TTC549 (cell line): ENCODE measurements at regions not wholly inside any gene's neighbourhood (a gene's known extent, or its start where the extent isn't known, plus 50 kb on each side); places are given as distances from the start of the nearest gene placed in this dataset.
"Not testable (repeated sequence)": the region's sequence is repeated elsewhere in the genome, so short reads cannot be mapped to it uniquely, and the experiment has no call there.

Experiments
- FAIRE-seq: peaks from 2 replicates; lab custom pipeline; 2012; peaks lifted over from hg19 to GRCh38; lab: Jason Lieb, UNC

DNA sequence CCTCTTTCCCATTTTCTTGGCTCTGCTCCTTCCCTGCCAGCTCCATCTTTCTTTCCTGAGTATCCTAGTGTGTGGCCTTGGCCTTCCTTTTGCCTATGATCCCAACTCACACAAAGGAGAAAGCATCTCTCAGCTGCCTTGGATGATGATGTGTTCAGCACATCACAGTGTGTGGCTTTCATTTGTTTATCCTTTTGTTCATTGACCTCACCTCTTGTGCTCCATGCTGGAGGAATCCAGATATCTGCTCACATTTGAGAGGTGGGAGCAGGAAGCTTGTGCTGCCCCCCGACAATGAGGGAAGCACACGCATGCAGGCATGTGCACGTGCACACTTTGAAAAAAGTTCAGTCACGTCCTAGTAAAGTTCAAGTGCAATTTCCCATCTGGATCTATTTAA is 131.0 kb downstream of the SMIM20 start:
- FAIRE-seq = no peak

DNA sequence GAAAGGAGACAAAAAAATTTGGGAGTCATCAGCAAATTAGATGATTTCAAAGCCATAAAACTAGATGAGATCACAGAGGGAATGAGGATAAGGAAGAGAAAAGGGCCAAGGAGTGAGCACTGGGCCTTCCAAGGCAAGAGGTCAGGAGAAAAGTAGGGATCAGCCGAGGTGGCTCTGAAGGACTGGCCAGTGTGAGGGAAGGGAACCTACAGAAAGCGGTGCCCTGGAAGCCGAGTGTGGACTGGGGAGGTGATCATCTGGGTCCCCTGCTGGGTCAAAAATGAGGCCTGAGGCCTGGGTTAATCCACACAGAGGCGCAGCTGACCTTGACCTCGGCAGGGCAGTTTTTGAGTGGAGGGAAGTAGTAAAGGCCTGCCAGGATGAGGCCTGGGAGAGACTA is 133.8 kb downstream of the SMIM20 start:
- no peak for FAIRE-seq

DNA sequence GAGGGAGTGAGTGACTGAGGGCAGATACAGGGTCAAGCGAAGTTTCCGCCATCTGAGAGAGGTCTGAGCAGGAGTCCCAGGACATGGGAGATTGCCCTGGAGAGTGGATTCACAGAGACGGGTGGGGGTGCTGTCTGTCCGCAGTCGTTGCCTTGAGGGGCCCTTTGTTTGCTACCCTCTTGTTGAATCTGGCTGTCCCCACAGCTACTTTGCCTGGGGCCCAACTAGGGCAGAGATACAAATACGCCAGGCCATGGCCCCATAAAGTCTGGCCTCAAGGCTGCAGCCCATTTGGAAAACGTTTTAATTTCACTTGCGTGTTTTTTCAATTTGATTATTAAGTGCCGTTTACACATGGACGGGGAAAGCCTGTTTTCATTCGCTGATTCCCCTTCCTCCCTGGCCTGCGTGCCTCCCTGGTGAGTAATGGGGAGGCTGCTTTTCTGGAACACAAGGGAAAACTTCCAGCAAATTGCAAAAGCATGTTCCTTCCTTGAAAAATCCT is 134.4 kb downstream of the SMIM20 start:
- no peak for FAIRE-seq

DNA sequence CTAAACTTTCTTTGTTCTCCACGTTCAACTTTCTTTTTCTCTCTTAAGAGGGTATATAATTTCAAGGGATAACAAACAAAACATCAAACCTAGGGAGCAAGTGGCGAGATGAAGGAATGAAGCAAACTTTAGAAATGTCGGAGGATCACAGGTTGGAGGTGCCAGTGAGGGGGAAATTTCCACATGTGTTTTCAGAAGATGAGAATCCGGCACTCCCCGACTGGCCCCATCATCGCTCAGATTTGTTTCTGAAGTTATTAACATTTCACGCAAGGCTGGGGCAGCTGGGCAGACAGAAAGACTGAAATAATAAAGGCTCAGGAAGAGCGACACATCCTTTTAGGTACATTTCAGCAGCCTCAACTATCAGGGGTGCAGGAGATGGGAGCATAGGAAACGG is 134.9 kb downstream of the SMIM20 start:
- FAIRE-seq = no peak

DNA sequence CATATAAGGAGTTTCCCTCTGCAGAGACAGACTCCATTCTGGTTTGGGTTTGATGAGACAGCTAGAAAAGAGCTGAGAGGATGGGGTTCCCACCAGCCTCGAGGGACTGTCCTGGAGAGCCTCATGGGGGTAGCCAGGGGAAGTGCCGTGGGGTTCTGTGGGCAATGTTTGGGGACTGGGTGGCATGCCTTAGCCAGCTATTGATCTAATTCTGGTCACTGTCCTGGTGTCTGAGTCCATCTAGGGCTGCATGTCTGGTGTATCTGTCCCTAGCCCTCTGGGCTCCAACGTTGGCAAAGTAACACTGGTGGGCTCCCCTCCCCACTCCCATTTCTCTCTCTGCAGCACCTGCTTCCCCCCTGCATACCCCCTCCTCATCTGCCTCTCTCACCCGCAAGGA is 135.4 kb downstream of the SMIM20 start:
- FAIRE-seq = no peak

DNA sequence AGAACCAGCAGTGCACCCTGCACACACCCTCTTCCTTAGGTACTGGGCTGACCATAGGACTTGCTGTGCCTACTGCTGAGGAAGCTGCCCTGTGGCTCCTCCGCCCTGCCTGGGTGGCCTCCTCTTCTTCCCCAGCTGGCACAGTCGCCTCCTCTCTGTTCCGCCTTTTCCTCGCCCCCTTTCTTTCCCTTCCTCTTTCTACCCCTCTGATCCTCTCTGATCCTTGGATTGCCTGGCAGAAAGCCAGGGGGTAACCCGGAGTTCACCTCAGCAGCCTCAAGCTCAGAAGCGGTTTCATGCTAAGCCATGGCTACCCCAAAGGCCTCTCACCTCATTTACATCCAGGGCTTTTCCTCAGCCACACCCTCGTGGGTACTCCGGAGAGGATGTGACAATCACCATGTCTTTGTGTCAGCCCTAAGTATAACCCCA is 136.2 kb downstream of the SMIM20 start:
- no peak for FAIRE-seq

DNA sequence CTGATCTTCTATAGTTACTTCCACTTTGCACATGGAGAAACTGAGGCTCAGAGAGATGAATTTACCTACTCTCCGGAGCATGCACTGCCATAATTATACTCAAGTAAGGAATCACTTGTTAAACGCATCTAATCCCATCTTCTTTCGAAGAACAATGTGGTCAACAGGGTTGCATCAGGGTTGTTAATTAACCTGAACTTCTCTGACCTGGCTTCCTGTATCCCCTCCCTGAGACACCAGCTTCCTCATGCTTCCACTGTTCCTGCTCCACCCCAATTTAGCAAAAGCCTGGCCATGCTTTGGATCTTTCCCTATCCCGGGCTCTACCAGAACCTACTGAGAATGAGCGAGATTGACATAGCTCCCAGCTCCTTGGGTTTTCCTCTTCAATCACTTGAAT is 136.7 kb downstream of the SMIM20 start:
- FAIRE-seq = no peak

DNA sequence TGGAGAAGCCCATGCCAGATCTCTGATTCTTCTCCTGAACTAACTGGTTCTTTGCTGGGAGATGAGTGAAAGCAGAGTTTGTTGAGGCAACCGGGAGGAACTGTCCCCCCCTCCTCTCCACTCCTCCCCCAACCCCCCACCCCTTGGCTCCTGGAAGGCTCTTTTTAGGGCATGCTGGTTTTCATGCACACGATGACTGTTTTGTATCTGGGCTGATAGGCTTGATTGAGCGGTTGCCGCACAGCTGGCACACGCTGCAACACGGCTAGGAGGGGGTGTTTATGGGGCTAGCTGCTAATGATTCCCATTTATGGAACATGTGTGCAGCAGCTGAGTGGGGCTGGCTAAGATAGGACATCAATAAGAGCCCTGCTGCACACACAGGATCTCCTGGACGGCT is 137.2 kb downstream of the SMIM20 start:
- FAIRE-seq = no peak

DNA sequence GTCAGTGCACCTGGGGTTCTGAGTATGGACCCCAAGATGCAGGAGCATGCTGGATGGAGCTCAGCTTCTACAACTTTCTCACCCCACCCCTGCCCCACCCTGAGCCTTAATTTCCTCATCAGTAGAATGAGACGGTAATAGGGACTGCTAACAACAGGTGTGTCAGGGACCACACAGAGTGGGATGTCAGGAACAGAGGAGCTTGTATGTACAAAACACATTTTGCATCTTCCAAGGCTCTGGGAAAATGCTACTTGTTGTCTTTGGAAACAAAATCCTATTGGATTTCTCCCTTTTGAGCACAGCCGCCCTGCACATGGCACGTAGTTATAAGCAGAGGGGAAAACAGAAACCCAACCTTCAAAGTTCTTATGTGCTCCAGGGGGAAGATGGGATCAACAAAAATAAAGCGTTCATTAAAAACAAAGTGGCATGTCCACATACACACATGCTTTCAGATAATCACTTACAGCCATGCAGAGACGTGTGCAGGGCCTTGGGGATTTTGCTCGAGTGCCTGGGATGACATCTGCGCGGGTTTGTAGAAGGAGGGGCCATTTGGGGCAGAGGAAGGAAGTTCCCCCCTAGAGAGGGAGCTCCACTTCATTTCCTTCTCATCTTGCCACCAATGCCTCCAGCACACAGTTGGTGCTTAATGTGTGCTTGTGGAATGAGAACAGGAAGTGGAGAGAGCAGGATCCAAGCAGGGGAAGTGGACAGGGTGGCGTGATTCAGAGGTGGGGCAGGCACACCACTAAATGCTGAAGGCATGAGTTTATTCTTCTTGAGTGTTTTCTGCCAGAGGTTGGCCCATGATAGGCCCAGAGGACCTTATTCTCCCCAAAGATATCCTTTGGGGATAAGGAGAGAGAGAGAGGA is 138.9 kb downstream of the SMIM20 start:
- FAIRE-seq = no peak

DNA sequence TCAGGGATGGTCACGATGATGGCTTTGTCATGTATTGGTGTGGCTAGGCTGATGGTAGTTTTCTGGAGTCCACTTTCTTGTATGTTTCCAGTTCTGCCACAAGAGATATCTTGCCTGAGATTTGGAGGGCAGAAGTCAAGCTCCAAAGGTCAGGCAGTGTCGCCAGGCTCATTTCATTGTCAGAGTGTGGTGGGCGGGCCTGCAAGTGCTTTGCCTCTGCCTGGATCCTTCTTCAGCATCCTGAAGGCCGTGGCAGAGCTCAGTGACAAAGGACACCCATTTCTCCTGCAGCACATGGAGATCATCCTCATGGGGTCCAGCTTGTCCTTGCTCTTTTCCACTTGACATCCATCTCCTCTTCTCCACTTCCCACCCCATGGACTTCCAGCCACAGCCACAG is 139.7 kb downstream of the SMIM20 start:
- no peak for FAIRE-seq

DNA sequence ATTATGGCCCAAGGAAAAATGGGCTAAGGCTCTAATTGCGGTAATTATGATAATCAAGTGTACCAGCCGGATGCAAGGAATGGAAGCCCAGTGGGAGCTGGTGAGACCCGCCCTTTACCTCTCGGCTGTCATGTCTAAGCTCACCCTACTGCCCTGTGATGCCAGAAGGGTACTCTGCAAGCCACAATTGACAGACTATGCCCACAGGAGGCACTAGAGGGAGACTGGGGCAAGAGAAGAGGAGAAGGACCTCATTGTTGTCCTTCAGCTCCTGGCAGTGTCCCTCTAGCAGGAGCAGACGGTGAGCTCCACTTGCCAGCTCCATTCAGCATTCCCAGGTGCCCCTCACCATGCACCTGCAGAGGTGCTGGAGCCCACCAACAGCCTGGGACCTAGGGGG is 141.8 kb downstream of the SMIM20 start:
- no peak for FAIRE-seq

DNA sequence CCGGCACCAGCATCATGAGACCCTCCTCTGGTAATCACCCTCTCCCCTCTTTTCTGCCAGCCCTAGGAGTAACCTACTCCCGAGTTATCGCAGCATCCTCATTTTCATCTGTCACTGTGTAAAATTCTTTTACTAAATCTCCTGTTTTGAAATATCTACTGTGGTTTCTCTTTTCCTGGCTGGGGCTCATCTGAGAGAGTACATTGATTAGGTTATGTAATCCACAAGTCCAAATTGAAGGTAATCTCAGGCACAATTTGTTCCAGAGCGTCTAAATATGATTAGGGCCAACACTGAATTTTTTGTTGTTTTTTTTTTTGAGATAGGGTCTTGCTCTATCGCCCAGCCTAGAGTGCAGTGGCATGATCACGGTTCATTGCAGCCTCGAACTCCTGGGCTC is 142.4 kb downstream of the SMIM20 start:
- FAIRE-seq = no peak

DNA sequence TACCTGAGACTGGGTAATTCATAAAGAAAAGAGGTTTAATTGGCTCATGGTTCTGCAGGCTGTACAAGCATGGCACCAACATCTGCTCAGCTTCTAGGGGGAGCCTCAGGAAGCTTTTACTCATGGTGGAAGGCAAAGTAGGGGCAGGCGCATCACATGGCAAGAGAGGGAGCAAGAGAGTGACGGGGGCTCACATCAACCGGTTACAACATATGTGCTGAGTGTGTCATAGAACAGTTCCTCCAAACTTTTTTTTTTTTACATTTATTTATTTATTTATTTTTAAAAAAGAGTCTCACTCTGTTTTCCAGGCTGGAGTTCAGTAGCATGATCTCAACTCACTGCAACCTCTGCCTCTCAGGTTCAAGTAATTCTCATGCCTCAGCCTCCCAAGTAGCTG is 143.8 kb downstream of the SMIM20 start:
- not testable (repeated sequence) for FAIRE-seq

DNA sequence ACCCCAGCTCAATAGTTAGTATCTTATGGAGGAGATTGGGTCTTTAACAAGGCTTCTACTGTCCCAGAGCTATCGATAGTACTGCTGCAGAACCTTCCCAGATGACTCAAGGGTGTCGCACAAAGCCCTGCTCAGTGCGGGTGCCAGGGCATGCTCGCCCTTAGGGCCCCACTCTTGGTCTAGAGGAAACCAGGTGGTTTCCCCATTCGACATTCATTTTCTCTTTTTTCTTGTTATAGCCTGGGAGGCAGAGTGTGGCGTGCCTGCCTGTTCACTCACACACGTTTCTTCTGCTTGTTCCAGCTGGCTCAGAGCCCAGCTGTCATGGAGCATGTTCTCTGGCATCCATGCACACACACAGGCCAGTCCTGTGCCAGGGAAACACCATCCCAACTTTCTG is 144.5 kb downstream of the SMIM20 start:
- no peak for FAIRE-seq

DNA sequence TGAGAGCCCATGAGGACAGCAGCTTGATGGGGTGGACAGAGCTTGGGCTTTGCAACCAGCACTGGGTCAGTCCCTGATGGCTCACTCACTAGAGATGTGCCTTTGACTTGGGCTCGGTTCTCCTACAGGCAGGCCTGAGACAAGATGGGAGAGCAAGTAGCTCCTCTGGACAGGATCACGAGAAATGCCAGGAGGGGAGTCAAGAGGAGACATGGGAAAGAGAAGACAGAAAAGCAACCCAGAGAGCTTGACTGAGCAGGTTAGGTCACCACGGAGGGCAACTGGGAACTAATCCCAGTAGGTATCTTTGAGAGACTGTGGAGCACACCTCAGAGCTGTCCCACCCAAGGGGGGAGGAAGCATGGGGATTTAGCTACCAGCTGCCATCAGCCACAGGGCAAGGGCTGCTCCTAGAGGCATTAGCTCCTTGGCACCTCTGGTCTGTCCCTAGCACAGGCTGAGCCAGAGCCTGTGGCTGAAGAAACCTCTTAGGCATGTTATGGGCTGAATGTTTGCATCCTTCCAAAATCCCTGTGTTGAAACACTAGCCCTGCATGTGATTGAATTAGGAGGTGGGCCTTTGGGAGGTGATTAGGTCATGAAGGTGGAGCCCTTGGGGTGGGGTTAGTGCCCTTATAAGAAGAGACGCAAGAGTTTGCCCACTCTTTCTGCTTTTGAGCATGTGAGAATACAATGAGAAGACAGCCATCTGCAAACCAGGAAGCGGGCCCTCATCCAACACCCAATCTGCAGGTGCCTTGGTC is 145.6 kb downstream of the SMIM20 start:
- FAIRE-seq = no peak

DNA sequence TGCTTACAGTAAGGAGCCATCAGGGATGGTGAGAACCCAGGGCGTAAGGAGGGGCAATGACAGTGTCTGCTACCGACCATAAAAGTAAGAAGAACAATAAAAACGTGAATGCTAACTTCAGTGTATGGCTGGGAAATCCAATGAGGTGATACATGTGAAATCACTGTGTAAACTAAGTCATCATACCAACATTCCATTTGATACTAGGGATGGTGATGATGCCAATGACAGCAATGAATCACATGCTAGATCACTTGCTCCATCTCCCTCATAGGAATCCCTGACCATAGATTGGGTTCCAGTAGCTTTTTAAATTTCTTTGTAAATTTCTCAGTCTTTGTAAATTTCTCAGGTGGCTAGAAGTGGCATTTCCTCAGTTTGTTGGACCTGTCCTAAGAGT is 146.3 kb downstream of the SMIM20 start:
- no peak for FAIRE-seq

DNA sequence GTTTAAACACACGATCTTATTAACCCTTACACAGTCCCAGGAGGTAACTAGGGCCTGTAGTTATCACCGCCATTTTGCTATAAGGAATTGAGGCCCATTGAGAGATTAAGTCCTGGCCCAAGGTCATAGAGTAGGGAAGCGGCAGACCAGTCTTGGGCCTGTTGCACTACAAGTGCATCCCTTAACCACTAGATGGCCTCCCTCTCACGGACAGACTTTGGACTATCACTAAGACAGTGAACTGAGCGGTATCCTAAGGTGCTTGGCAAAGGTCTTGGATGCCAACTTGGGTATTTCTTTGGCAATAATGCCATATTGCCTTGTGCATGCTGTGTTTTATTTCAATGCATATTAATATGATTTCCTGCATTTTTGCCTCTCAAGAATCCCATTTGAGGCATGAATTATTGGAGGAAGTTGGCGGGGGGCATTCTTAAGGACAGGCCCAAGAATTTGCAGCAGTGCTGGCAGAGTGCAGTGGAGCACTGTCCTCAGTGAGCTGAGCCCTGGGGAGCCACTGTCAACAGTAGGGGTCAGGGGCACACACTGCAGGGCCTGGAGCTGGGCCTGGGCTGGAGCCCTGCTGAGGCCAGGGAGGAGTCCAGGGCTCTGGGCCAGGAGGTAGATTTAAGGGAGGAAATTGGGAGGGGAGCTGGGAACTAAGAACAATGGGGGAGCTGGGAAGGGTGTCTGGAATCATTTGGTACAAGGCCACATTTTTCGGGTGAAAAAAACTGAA is 147.4 kb downstream of the SMIM20 start:
- no peak for FAIRE-seq

DNA sequence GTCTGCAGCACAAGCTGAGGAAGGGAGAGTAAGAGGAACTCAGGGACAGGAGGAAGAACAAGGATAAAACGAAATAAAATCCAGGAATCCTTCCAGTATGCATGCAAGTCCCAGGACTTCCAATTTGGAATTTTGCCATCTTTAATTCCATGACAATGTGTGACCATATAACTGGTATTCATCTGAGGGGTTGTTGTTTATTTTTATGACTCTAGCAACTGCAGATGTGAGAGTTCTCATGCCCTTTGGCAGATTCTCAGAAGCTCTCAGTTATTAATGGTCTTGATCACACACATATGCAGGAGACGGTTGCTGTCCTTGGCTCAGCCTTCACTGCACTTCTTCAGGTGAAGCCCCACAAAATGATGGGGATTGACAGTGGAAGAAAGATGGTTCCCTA is 148.2 kb downstream of the SMIM20 start:
- FAIRE-seq = no peak

DNA sequence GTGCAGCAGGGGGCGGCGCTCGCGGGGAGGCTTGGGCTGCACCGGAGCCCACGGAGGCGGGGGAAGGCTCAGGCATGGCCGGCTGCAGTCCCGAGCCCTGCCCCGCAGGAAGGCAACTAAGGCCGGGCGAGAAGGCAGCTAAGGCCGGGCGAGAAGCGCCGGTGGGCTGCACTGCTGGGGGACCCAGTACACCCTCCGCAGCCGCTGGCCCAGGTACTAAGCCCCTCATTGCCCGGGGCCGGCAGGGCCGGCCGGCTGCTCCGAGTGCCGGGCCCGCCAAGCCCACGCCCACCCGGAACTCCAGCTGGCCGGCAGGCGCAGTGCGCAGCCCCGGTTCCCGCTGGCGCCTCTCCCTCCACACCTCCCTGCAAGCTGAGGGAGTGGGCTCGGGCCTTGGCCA is 150.0 kb downstream of the SMIM20 start:
- not testable (repeated sequence) for FAIRE-seq

DNA sequence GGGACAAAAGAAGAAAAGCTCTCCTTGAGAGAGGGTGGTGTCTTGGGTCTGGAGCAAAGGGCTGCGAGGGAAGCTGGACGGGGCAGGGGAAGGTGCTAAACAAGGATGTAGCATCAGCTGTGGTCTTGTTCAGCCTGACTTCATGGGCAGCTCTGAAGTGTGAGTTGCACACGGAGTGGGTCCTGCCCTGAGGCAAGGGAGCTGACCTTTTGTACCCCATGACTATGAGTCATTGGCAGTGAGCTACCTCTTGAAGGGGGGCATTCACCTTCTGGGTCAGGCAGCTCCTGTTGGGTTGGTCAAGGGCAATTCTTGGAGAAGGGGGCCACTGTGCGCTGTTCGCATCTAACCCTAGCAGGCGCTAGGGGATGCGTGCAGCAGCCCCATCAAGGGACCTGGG is 151.8 kb downstream of the SMIM20 start:
- no peak for FAIRE-seq

DNA sequence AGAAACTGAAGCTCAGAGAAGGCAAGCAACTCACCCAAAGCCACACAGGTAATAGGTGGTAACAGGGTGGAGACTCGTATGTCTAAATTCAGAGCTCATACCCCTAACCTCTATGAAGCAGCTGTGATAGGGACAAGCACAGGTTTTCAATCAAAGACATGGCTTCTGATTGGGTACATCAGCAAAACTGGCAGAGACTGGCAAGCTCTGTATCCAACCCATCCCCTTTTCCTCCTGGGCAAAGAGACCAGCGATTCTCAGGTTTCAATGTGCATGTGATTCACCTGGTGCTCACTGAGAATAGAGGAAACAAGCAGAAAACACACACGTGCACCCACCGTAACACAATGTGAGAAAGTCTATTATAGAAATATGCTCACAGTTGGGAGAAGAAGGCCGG is 153.0 kb downstream of the SMIM20 start:
- no peak for FAIRE-seq

DNA sequence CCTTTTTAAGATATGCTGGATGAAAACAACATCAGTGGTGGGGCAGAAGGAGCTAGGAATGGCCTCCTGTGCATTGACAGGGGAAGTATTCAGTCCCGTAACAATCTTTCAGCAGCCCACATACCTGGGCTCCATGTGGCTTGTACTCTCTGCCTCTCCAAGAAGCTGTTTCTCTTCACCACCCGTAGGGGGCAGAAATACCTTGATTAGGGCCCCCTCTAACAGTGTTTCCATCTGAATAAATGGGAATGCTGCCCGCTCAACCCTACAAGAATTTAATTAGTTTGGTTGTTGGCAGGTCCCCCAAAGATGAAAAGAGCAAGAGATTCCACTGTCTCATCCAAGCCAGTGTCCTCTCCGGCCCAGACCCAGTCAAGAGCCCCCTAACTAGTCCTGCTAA is 155.2 kb downstream of the SMIM20 start:
- no peak for FAIRE-seq

DNA sequence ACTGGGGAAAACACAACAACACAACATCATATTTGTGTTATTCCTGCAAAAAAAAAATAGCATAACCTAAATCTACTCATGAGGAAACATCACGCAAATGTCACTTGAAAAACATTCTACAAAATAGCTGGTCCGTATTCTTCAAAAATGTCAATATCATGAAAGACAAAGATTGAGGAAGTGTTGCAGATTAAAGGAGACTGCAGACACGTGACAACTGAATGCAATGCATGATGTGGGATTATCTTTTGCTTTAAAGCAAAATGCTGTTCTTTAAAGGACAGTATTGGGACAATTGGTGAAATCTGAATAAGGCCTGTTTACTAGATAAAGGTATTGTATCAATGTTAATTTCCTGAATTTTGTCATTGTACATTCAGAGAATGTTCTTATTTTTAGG is 157.7 kb downstream of the SMIM20 start:
- no peak for FAIRE-seq
